Muscle layer of duodenum (tissue), 2 donors: ENCODE measurements at regions not wholly inside any gene's neighbourhood (a gene's known extent, or its start where the extent isn't known, plus 50 kb on each side); places are given as distances from the start of the nearest gene placed in this dataset.
"Not testable (repeated sequence)": the region's sequence is repeated elsewhere in the genome, so short reads cannot be mapped to it uniquely, and the experiment has no call there.

ENCODE experiments used
- H3K27ac ChIP-seq: one replicate; pipeline ENCODE4 v1.7.0; 2013; ENCODE audit warnings: mild to moderate bottlenecking, low read length
- H3K27me3 ChIP-seq: one replicate; pipeline ENCODE4 v1.7.0; 2013; ENCODE audit warnings: low read depth, mild to moderate bottlenecking, control low read depth, low read length
- H3K36me3 ChIP-seq, 2 donors: one replicate each; pipeline ENCODE4 v1.7.0; 2013; ENCODE audit warnings: low read length in 2 of 2, control low read depth in 1 of 2, mild to moderate bottlenecking in 1 of 2; ENCODE audit not compliant: insufficient read depth in 2 of 2, control insufficient read depth in 1 of 2
- H3K4me1 ChIP-seq, 2 donors: one replicate each; pipeline ENCODE4 v1.7.0; 2013; ENCODE audit warnings: low read length in 2 of 2, mild to moderate bottlenecking in 2 of 2, control low read depth in 1 of 2, moderate library complexity in 1 of 2; ENCODE audit not compliant: insufficient read depth in 2 of 2, control insufficient read depth in 1 of 2
- H3K4me3 ChIP-seq, 2 donors: one replicate each; pipeline ENCODE4 v1.7.0; 2013; ENCODE audit warnings: low read length in 2 of 2, low read depth in 1 of 2, mild to moderate bottlenecking in 1 of 2
- H3K9me3 ChIP-seq, 2 donors: one replicate each; pipeline ENCODE4 v1.7.0; 2013; ENCODE audit warnings: low read length in 2 of 2, control low read depth in 1 of 2, mild to moderate bottlenecking in 1 of 2; ENCODE audit not compliant: control insufficient read depth in 1 of 2
- donor health status: healthy.

- Histone ChIP-seq H3K4me1 (peaks cover 0 to 13% of the 10 kb centered on the region in 2 donors), H3K36me3 (no peaks in the 10 kb centered on the region), H3K4me3 (no peak overlapping the region), H3K9me3 (no peaks in the 10 kb centered on the region), H3K27me3 (no peaks in the 10 kb centered on the region), H3K27ac (no peak overlapping the region)
Observed at GRCh38 chr5:4019841-4020240, 424.2 kb downstream of the IRX1 start.

DNA sequence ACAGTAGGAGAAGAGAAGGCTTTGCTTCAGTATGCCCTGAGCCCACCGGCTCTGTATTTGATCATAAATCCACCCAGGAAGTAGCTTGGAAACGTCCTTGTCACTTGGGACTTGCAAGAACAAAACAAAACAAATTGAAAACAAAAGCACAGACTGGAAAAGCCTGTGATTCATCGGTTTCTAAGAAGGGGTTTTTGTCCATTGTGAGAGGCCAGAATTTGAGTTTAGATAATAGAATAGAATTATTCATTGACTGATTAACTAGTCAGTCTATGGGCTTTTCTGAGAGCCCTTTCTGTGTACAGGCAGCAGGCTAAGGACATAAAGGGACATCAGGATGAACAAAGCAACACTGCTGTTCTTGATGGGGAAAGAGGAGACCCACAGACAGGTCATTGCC, 424.8 kb downstream of the IRX1 start:
- H3K27ac ChIP-seq: no peak overlapping the region
- H3K9me3 ChIP-seq: no peaks in the 10 kb centered on the region
- no peaks in the 10 kb centered on the region for H3K36me3 ChIP-seq
- no peak overlapping the region for H3K4me3 ChIP-seq
- H3K27me3 ChIP-seq: no peaks in the 10 kb centered on the region
- peaks cover 0 to 13% of the 10 kb centered on the region in 2 donors for H3K4me1 ChIP-seq

GRCh38 chr5:4022056-4022670, 426.5 kb downstream of the IRX1 start:
- Histone ChIP-seq H3K36me3 (no peaks in the 10 kb centered on the region), H3K4me3 (no peak overlapping the region), H3K27ac (no peak overlapping the region), H3K27me3 (no peaks in the 10 kb centered on the region), H3K9me3 (no peaks in the 10 kb centered on the region), H3K4me1 (peaks cover 0 to 13% of the 10 kb centered on the region in 2 donors)

DNA sequence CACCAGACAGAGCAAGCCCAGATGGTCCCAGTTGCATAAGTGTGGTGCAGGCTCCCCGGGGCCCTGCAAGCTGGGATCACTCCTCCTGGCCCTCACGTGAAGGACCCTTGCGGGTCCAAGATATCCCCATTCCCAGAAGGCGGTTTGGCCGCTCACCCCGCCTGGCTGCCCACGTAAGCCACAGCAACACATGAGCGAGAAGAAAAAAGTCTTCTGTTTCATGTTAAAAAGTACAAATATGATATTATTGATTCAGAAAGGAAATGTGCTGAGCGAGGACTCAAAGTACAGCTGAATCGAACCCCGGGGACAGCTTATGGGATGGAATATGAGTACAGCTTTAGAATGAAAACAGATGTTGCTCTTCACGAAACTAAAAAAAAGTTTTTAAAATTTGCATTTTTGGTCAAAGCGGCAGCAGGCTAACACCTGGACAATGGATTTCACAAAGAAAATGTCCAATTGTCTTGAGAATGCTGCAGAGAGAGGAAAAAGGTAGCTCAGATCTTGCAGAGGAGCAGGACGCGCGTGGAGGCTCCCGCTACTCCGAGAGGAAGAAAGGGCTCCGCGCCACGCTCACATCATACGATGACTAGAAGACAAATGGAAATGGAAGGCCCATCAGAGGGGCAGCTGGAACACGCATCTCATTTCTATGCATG, 427.6 kb downstream of the IRX1 start:
- Histone ChIP-seq H3K27me3 (no peaks in the 10 kb centered on the region), H3K36me3 (no peaks in the 10 kb centered on the region), H3K4me1 (peaks cover 0 to 18% of the 10 kb centered on the region in 2 donors), H3K27ac (no peak overlapping the region), H3K9me3 (no peaks in the 10 kb centered on the region), H3K4me3 (no peak overlapping the region)

GRCh38 chr5:4023753-4024335, 428.2 kb downstream of the IRX1 start:
- no peaks in the 10 kb centered on the region for H3K9me3 ChIP-seq
- peaks cover 0 to 15% of the 10 kb centered on the region in 2 donors for H3K4me1 ChIP-seq
- H3K4me3 ChIP-seq: no peak overlapping the region
- no peaks in the 10 kb centered on the region for H3K36me3 ChIP-seq
- H3K27me3 ChIP-seq: no peaks in the 10 kb centered on the region
- H3K27ac ChIP-seq: no peak overlapping the region

GRCh38 chr5:4027088-4027734, 431.6 kb downstream of the IRX1 start:
- Histone ChIP-seq H3K4me1 (peaks cover 0 to 7% of the 10 kb centered on the region in 2 donors), H3K4me3 (no peak overlapping the region), H3K27ac (no peak overlapping the region), H3K36me3 (no peaks in the 10 kb centered on the region), H3K9me3 (peaks cover 0 to 9% of the 10 kb centered on the region in 2 donors), H3K27me3 (no peaks in the 10 kb centered on the region)

DNA sequence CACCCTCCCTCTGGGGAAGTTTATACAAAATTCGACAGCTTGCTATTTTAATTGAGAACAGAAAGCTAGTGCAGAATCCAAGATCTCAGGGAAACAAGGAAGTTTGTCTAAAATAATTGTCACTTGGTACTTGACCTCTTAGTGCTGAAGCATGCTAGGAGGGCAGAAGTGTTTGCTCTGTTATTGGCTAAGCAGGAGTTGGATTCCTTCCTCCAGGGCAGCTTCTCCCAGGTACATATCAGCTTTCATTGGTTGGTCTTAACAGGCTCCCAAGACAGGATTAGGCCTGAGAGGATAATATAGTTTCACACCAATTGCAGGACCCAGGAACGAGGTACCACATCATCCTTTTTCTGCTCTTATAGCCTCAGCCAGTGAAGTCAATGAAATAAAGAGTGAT, 432.8 kb downstream of the IRX1 start:
- peaks cover 0 to 7% of the 10 kb centered on the region in 2 donors for H3K4me1 ChIP-seq
- H3K4me3 ChIP-seq: no peak overlapping the region
- no peak overlapping the region for H3K27ac ChIP-seq
- no peaks in the 10 kb centered on the region for H3K36me3 ChIP-seq
- H3K9me3 ChIP-seq: peaks cover 0 to 9% of the 10 kb centered on the region in 2 donors
- H3K27me3 ChIP-seq: no peaks in the 10 kb centered on the region

- H3K36me3 ChIP-seq, H3K4me1 ChIP-seq, H3K4me3 ChIP-seq, H3K27ac ChIP-seq, H3K27me3 ChIP-seq, H3K9me3 ChIP-seq: not testable (repeated sequence)
Observed at GRCh38 chr5:4033546-4033945, 437.9 kb downstream of the IRX1 start.

- Histone ChIP-seq H3K27me3 (no peaks in the 10 kb centered on the region), H3K9me3 (no peaks in the 10 kb centered on the region), H3K27ac (no peak overlapping the region), H3K4me1 (no peaks in the 10 kb centered on the region), H3K36me3 (no peaks in the 10 kb centered on the region), H3K4me3 (no peak overlapping the region)
Observed at GRCh38 chr5:4036861-4037260, 441.2 kb downstream of the IRX1 start.

DNA sequence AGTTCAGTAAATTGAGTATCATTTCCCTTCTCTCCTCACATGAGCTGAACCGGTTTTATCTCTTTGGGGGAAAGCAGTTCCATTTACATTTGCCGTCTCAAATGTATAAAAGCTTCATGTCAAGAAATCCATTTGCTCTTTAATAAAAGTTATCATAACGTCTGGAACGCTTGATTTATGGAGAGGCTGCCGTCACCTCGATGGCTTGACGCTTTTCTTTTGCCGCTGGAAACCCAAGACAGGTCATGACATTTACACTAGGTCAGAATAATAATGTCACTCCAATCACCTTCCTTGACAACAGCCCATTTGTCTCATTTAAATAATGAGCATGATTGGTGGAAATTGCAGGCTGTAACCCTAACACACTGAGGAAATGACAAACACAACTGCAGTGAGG, 443.4 kb downstream of the IRX1 start:
- Histone ChIP-seq H3K27me3 (no peaks in the 10 kb centered on the region), H3K36me3 (no peaks in the 10 kb centered on the region), H3K27ac (no peak overlapping the region), H3K4me1 (no peaks in the 10 kb centered on the region), H3K9me3 (no peaks in the 10 kb centered on the region), H3K4me3 (no peak overlapping the region)

GRCh38 chr5:4042311-4042710, 446.7 kb downstream of the IRX1 start:
- no peak overlapping the region for H3K4me3 ChIP-seq
- no peak overlapping the region for H3K27ac ChIP-seq
- no peaks in the 10 kb centered on the region for H3K4me1 ChIP-seq
- H3K27me3 ChIP-seq: no peaks in the 10 kb centered on the region
- H3K36me3 ChIP-seq: no peaks in the 10 kb centered on the region
- no peaks in the 10 kb centered on the region for H3K9me3 ChIP-seq
